ENCODE measurements at regions not wholly inside any gene's neighbourhood (a gene's known extent, or its start where the extent isn't known, plus 50 kb on each side); places are given as distances from the start of the nearest gene placed in this dataset.
"Not testable (repeated sequence)": the region's sequence is repeated elsewhere in the genome, so short reads cannot be mapped to it uniquely, and the experiment has no call there.

GRCh38 chr21:43287795-43288755 is 119.3 kb downstream of the CRYAA start:
- no peak for DNase-seq (ENCODE audit: low read depth)

- no peak for DNase-seq (ENCODE audit: low read depth)
These were observed 118.4 kb downstream of the CRYAA start for GRCh38 chr21:43287111-43287760.

GRCh38 chr21:43286196-43286595 is 117.4 kb downstream of the CRYAA start:
- DNase-seq (ENCODE audit: low read depth): no peak

GRCh38 chr21:43284700-43285099 is 115.9 kb downstream of the CRYAA start:
- no peak for DNase-seq (ENCODE audit: low read depth)

- DNase-seq (ENCODE audit: low read depth): no peak
These were observed 115.4 kb downstream of the CRYAA start for GRCh38 chr21:43284238-43284637.

- not testable (repeated sequence) for DNase-seq (ENCODE audit: low read depth)
These were observed 115.1 kb downstream of the CRYAA start for GRCh38 chr21:43283925-43284221.

- DNase-seq (ENCODE audit: low read depth): no peak
These were observed 114.5 kb downstream of the CRYAA start for GRCh38 chr21:43283136-43283924.

DNA sequence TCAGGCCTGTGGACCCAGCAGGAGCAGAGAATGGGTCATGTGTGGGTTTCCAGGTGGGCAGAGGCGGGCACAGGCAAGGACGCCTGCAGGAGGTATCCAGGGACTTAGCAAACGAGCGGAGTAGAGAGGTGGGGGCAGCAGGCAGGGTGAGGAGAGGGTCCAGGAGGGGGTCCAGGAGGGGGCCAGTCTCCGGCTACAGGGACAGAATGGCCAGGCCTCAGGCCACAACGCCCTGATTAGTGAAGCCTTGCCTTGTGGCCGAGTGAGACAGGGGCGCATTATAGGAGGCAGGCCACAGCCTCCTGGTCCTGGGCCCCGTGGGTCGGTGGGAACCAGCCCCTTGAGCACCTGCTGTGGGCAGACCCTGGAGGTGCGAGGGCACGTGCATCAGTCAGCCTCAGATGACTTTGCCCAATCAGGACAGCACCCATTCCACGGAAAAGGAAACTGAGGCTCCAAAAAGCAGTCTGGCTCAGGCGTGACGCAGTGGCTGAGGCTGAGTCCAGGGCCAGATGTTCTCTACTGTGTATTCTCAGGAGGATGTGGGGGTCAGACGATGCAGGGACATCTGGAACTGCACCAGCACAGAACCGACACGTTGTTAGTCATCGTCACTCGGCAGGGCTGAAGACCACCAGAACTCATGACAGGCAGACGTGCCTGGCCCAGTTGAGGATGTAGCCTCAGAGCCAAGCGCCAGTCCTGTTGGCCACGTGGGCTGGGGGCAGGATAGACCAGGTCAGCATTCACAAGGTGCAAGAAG is 113.7 kb downstream of the CRYAA start:
- DNase-seq (ENCODE audit: low read depth): no peak

DNA sequence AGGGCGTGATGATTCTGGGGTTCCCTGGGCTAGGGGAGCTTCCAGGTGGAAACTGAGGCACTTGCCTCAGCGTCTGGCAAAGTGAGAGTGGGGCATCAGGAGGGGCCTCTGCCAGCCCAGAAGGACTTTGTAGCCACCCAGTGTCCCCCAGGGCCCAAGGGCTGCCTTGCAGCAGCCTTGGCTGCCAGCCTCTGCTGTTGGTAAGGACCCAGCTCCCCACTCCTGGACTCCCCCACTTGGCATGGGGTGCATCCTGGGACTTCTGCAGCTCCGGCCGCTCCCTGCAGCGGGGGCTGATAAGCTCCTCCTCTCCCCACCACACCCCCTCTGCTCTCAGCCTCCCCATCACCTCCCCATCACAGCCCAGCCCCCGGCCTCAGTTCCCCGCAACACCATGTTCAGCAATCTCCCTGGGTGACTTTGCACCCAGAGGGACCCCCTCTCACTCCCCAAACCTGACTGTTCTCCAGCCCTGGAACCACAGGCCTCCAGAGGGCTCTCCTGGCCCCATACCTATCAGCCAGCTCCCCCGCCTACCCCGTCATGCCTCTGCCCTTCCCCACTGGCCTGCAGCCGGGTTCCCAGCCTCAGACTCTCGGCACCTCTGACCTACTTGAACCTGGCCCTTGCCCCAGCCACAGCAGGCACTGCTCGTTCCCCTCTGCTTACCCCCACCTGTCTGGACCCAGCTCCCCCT is 113.0 kb downstream of the CRYAA start:
- no peak for DNase-seq (ENCODE audit: low read depth)

GRCh38 chr21:43280949-43281633 is 112.3 kb downstream of the CRYAA start:
- no peak for DNase-seq (ENCODE audit: low read depth)

GRCh38 chr21:43279578-43279894 is 110.7 kb downstream of the CRYAA start:
- no peak for DNase-seq (ENCODE audit: low read depth)

GRCh38 chr21:43278766-43279577 is 110.2 kb downstream of the CRYAA start:
- no peak for DNase-seq (ENCODE audit: low read depth)

DNA sequence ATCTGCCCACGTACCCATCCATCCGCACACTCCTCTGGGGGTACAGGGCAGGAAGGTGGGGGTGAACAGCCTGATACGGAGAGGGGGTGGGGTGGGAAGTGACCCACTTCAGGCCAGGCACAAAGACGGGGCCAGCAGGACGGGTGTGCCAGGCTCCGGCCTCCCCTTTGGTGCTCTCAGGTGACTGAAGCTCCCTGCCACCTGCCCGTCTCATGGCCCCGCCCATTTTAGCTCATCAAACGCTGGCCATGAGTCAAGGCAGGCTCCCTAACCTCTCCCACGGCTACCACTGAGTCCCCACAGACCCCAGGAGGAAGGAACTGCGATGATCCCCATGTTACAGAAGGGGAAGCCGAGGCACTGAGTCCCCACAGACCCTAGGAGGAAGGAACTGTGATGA is 109.6 kb downstream of the CRYAA start:
- no peak for DNase-seq (ENCODE audit: low read depth)

DNA sequence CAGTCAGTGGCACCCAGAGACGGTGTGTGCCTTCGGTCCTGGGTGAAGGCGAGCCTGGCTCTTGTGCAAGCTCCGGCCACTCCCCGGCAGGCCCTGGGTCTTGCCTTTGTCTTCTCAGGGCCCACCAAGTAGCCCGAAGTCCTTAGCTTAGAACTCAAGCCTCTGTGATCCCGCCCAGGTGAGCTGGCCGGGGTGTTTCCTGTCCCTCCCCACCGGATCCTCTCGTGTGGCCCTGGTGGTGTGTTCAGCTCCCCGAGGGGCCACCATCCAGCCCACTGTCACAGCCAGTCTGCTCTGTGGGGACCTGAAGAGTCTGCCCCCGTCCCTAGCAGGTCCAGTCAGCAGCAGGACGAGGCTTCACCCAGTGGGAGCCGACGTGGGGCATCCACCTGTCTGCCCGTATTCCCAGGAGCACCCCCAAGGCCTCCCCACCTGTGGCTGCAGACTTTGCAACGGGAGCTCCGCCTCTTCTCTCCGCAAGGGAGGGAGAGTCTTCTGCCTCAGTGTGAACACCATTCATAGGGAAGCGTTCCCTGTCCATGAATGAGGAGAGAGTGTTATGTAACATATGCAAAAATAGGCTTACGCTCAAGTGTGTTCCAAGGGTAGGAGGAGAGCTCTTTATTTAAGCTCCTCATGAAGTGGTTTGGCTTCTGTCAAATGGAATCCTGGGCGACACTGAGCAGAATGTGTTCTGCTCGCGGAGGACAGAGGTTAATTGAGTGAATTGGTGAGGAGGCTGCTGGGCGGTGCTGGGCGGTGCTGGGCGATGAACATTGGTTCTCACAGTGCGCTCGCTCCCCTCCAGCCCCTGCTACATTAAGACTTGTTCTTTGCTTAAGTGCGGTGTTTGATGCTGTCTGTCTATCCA is 108.9 kb downstream of the CRYAA start:
- no peak for DNase-seq (ENCODE audit: low read depth)

GRCh38 chr21:43276811-43277210 is 108.0 kb downstream of the CRYAA start:
- no peak for DNase-seq (ENCODE audit: low read depth)

DNA sequence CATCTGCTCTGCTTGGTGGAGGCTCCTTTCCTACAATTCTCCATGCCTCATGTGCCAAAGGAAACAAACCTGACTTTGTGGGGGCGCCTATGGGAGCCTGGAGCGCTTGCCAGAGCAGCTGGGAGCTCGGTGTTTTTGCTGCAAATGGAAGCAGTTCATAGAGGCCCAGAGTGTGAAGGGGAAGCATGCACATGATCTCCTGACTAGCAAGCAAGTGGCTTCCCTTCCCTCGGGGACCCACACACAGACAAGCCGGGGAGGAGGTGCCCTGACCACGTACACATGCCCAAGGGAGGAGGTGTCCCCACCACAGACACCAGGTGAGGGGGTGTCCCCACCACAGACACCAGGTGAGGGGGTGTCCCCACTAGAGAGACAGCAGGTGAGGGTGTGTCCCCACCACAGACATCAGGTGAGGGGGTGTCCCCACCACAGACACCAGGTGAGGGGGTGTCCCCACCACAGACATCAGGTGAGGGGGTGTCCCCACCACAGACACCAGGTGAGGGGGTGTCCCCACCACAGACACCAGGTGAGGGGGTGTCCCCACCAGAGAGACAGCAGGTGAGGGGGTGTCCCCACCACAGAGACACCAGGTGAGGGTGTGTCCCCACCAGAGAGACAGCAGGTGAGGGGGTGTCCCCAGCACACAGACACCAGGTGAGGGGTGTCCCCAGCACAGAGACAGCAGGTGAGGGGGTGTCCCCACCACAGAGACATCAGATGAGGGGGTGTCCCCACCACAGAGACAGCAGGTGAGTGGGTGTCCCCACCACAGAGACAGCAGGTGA is 106.8 kb downstream of the CRYAA start:
- DNase-seq (ENCODE audit: low read depth): no peak

GRCh38 chr21:43274946-43275310 is 106.1 kb downstream of the CRYAA start:
- no peak for DNase-seq (ENCODE audit: low read depth)
